ENCODE measurements at regions not wholly inside any gene's neighbourhood (a gene's known extent, or its start where the extent isn't known, plus 50 kb on each side); places are given as distances from the start of the nearest gene placed in this dataset.

DNA sequence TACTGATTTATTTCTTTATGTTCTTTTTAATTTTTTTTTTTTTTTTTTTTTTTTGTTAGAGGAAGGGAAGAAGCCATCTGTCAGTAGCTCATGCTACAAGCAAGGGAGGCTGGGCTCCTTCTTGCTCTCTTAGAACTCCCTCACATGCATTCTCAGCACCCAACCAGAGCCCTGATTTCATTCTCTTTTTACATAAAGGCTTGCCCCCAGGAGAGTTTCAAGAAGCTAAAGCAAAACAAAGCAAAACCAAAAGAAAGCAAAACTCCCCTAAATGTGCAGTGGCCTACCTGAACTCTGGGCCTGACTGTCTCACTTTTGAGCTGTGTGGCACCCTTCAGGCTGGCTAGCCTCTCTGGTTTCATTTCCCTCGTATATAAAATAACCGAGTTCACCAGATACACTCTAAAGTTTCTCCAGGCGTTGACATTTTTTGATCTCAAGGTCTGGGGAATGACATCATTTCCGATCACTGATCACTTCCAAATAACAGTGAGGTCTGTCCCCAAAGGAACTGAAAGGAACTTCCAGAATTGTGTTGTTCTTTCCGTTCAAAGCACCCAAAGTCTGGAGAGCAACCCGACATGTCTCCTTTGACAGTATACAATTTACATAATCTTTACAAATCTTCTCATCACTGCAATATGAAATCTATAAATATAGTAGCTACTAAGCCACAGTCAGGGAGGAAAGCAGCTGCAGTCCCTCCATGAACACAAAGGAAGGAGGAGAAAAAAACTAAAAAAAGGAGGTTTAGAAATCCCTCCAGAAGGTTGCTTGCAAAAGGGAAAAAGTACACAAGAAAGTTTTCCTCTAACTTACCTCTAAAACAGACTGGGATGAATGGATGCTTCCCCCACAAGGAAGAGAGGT, 145.6 kb upstream of the NCK2 start (continued):
- TF ChIP-seq, protein P1, sequence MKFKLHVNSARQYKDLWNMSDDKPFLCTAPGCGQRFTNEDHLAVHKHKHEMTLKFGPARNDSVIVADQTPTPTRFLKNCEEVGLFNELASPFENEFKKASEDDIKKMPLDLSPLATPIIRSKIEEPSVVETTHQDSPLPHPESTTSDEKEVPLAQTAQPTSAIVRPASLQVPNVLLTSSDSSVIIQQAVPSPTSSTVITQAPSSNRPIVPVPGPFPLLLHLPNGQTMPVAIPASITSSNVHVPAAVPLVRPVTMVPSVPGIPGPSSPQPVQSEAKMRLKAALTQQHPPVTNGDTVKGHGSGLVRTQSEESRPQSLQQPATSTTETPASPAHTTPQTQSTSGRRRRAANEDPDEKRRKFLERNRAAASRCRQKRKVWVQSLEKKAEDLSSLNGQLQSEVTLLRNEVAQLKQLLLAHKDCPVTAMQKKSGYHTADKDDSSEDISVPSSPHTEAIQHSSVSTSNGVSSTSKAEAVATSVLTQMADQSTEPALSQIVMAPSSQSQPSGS (IDR thresholded peaks at IDR 0.05; ENCODE audit: low read length), result no peak
- TF ChIP-seq SIX5 (IDR thresholded peaks at IDR 0.05; ENCODE audit: low read depth, low read length) (no peak), RFX5 (IDR thresholded peaks at IDR 0.05; ENCODE audit: borderline replicate concordance, low read depth, low read length) (no peak), EGR1 (IDR thresholded peaks at IDR 0.05; ENCODE audit: borderline replicate concordance, low read depth, low read length) (no peak), ZNF274 (IDR thresholded peaks at IDR 0.05; ENCODE audit: borderline replicate concordance, extremely low read depth, low read length) (no peak), SIN3A (conservative IDR thresholded peaks at IDR 0.05 in 1 of 2, IDR thresholded peaks at IDR 0.05 in 1 of 2; ENCODE audit: low read depth in 1 of 2, low read length in 2 of 2) (no peak), CREB1 (IDR thresholded peaks at IDR 0.05) (no peak)
- TF ChIP-seq, protein P2, sequence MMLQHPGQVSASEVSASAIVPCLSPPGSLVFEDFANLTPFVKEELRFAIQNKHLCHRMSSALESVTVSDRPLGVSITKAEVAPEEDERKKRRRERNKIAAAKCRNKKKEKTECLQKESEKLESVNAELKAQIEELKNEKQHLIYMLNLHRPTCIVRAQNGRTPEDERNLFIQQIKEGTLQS (IDR thresholded peaks at IDR 0.05; ENCODE audit: insufficient read depth, low read depth, low read length), result no peak
